Esophagus mucosa (tissue), 1 donor: ENCODE measurements at regions not wholly inside any gene's neighbourhood (a gene's known extent, or its start where the extent isn't known, plus 50 kb on each side); places are given as distances from the start of the nearest gene placed in this dataset.
"Not testable (repeated sequence)": the region's sequence is repeated elsewhere in the genome, so short reads cannot be mapped to it uniquely, and the experiment has no call there.

Experiments used
- ATAC-seq: fragments of 200-7000 bp; cut with Tn5 transposase; one replicate; pipeline ENCODE4 v1.9.1; 2020
- donor health status: DM: yes; HTN: yes; CAD: no.

- not testable (repeated sequence) for ATAC-seq
Observed at GRCh38 chr7:152539190-152539495, 103.3 kb upstream of the KMT2C start.

- not testable (repeated sequence) for ATAC-seq
Observed at GRCh38 chr7:152538346-152539189, 102.8 kb upstream of the KMT2C start.

DNA sequence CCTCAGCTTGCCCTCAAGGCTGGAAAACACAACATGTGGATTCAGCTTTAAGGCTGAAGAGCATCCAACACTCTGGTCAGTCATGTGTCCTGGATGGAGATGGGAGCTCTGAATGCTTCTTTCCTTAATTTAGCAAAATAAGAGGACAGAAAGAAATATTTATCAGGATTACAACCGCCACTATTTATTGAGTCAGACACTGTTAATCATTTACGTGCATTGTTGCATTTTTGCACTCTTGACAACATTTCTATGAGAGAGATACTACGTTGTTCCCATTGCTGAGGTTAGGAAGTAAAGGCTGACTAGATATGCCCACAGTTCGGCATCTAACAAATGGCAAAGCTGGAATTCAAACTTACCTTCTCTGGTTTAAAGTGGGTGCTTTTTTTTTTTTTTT, 101.8 kb upstream of the KMT2C start:
- no peak for ATAC-seq

- ATAC-seq: no peak
Observed at GRCh38 chr7:152528612-152529011, 92.8 kb upstream of the KMT2C start.

DNA sequence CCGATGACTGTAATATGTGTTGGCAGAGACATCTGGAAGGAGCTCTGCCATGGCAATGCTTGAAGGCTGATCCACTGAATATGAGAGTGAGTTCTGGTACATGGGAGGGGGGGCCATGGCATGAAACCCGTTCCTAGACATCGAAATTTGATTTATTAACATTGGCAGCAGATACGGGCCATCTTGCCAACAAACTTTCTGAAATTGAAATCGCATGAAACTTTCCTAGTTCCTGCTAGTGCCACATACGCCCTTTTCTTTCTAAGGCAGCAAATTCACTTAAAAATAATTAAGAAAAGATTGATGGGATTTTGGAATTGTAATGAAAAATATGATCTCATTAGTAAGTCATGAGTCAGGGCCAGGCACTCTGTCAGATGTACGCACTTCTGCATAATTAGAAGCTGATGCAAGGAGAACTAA, 91.8 kb upstream of the KMT2C start:
- no peak for ATAC-seq

DNA sequence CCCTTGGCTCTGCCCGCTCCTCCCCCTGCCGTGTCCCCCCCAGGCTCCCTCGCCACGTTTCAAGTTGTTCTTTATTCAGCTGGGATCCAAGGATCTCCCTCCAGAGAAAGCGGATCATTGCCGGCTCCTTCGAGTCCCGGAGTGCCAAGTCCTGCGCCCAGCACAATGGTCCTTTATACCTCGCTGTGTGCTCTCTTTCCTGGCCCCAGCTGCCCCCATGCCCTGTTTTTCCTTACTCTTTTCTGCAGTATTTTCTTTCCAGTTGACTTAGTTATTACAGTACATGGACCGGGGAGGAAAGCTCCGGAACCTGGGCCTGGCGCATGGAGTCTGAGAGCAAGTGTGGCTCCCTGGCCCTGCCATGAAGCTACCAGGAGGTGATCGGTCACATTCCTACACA, 88.1 kb upstream of the KMT2C start:
- ATAC-seq: no peak

GRCh38 chr7:152522571-152523067, 86.8 kb upstream of the KMT2C start:
- ATAC-seq: no peak

DNA sequence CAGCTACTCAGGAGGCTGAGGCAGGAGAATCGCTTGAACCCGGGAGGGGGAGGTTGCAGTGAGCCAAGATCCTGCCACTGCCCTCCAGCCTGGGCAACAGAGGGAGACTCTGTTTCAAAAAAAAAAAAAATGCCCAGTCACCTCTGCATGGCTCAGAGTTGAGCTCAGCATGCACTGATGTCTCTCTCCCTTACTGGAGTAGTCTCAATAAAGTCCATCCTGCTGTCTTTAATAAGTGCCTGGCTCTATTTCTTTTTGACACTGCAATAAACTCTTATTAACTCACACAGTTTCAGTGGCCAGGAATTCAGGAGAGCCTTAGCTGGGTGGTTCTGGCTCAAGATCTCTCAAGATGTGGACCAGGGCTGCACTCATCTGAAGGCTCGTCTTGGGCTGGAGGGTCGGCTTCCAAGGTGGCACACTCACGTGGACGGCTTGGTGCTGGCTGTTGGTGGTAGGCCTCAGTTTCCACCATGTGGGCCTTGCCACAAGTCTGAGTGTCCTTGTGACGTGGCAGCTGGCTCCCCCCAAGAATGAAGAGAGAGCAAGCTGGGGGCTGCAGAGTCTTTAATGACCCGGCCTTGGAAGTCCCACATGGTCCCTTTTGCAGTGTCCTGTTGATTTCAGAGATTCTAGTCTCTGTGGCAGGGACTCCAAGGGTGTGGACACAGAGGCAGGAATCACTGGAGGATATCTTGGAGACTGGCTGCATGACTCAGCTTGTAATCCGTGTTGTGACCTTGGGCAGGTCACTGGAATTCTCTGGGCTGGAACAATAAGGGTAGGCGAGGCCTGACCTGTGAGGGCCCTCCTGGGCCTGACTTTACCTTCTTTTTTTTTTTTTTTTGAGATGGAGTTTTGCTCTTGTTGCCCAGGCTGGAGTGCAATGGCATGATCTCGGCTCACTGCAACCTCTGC, 85.9 kb upstream of the KMT2C start:
- peak; percentile 38 for ATAC-seq

- ATAC-seq: no peak
Observed at GRCh38 chr7:152520861-152521302, 85.1 kb upstream of the KMT2C start.

- no peak for ATAC-seq
Observed at GRCh38 chr7:152519290-152519689, 83.5 kb upstream of the KMT2C start.

DNA sequence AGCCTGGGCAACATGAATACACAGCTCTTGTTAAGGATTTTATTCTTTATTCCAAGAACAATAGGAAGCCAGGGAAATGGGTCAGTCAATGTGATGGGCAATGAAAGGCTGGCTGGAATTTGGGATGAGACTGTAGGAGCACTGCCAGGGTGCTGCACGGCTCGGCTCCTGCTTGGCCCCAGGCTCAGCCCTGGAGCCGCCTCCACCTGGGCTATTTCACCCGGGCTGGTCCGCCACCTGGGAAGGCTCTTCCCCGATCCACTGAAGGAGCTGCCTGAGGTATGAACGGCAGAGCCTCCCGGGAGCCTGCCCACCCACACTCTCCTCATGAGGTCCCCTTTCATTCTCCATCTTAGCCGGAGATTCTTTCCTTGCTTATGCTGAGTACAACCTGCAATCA, 80.4 kb upstream of the KMT2C start:
- ATAC-seq: no peak

- ATAC-seq: not testable (repeated sequence)
Observed at GRCh38 chr7:152515266-152515950, 79.6 kb upstream of the KMT2C start.

- ATAC-seq: no peak
Observed at GRCh38 chr7:152514771-152515105, 78.9 kb upstream of the KMT2C start.

DNA sequence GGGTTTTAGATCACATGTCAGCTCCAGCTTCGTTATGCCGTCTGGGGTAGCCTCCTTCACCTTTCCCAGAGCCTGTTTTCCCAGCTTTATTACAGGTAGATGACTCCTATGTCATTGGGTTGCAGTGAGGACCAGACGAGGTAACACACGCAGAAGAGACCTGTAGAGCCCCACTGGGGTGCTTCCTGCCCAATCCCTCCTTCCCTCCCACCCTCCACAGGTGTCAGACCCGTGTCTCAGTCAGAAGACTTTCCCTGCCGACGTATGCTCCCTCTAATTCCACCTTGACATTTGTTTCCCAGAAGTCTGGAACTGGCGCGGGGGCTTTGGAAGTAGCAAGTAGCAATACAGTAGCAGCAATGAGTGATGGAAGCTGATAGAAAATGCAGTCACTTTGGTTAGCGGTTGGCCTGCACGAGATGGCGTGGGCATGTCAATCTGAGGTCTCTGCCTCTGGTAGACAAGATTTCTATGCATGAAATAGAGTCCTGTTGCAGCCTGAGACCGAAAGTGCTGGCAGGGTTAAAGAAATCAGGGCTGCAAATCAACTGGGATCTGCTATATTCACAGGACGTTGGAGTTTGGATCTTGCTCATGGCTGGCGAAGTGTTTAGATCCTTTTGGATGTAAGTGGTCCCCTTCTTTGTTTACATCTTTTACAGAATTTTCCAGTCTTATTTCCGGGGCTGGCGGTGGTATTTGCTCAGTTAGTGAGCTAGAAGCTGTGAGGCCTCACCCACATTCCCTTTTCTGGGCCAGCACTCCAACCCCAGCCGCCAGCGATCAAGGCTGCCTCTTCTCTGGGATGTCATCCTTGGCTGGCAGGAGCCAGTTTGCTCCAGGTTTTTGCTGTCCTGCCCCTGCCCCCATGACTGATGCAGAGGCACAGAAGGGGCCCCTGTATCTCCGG, 78.3 kb upstream of the KMT2C start:
- ATAC-seq: no peak

- no peak for ATAC-seq
Observed at GRCh38 chr7:152512706-152513105, 76.9 kb upstream of the KMT2C start.

GRCh38 chr7:152511736-152512135, 75.9 kb upstream of the KMT2C start:
- ATAC-seq: no peak

DNA sequence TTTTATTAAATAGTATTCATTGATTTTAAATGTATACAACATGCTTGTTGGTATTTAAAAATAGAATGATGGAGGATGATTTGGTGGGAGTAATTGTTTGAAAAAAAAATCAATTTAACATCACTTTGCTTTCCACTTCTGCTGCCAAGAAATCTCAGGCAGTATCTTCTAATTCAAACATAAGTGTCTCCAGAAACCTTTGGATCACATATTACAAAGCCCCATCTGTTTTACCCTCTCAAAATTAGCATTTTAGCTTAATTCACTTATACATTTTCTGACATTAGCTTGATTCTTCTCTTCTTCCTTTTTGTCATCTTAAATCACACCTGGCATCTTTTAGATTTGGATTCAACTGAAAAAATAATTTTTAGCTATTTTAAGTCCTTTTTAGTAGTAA, 72.9 kb upstream of the KMT2C start:
- ATAC-seq: no peak

- ATAC-seq: no peak
Observed at GRCh38 chr7:152505606-152506005, 69.8 kb upstream of the KMT2C start.

GRCh38 chr7:152504816-152505215, 69.0 kb upstream of the KMT2C start:
- no peak for ATAC-seq

DNA sequence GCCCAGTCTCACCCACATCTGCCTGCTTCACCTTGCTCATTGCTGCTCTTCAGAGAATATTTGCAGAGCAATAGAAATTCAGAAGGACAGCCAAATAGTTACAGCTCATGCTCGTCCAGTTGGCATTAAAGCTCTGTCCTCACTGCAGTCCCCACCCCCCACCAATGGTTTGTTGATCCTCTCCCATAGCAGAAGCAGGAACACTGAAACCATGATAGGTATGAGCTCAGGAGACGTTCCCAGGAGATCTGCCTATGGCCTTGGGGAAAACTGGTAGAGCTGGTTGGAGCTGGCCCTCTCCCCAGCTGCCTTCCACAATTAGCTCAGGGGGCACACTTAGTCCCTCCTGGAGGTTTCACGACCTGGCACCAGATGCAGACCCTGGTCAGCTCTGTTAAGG, 68.6 kb upstream of the KMT2C start:
- ATAC-seq: no peak

DNA sequence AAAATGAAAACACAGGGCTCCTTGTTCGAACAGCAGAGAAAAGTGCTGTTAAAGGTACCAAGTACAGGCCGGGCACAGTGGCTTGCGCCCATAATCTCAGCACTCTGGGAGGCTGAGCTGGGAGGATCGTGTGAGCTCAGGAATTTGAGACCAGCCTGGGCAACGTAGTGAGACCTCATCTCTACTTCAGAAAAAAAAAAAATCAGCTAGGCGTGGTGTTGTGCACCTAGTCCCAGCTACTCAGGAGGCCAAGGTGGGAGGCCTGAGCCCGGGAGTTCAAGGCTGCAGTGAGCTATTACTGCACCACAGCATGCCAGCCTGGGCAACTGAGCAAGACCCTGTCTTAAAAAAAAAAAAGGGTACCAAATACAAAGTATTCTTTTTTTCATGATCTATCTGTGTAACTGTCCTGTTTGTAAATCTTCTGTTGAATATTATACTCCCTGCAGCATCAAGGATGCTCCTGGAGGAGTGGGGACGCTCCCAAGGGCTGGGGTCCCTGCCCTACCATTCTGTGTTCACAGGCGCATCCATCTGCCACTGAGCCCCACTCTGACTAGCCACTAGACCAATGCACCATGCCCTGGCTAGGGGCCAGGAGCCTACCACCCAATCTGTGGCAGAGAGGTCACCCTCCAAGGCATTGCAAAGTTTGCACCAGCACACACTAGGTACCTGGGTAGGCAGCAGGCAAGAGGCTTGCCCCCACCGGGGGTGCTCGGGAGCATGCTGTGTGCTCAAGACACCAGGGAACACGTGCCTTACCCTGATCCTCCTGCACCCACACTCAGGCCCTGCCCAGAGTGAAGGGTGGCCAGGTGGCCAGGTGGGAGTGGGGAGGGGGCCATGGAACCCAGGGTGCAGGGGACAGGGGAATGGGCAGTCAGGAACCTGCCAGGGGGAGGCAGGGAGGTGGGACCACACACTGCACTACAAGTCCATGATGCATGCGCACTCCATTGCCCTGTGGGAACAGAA, 67.3 kb upstream of the KMT2C start:
- no peak for ATAC-seq
